Upper lobe of right lung (tissue), 1 donor: ENCODE measurements at regions not wholly inside any gene's neighbourhood (a gene's known extent, or its start where the extent isn't known, plus 50 kb on each side); places are given as distances from the start of the nearest gene placed in this dataset.

Experiments used
- ATAC-seq: fragments of 200-7000 bp; cut with Tn5 transposase; one replicate; pipeline ENCODE4 v1.9.1; 2020; ENCODE audit warnings: mild to moderate bottlenecking, moderate library complexity
- DNase-seq: peaks from one replicate; pipeline ENCODE4 v3.0.0-alpha.2; 2020
- H3K27ac ChIP-seq: fragments of 200-600 bp; one replicate; pipeline ENCODE4 v1.8.0; 2022
- H3K27me3 ChIP-seq: fragments of 200-600 bp; one replicate; pipeline ENCODE4 v1.8.0; 2022; ENCODE audit warnings: mild to moderate bottlenecking
- H3K36me3 ChIP-seq: fragments of 200-600 bp; one replicate; pipeline ENCODE4 v1.8.0; 2022
- H3K4me1 ChIP-seq: fragments of 200-600 bp; one replicate; pipeline ENCODE4 v1.8.0; 2022
- H3K4me3 ChIP-seq: fragments of 200-600 bp; one replicate; pipeline ENCODE4 v1.8.0; 2022; ENCODE audit warnings: mild to moderate bottlenecking
- H3K9me3 ChIP-seq: fragments of 200-600 bp; one replicate; pipeline ENCODE4 v1.8.0; 2022
- CTCF ChIP-seq: fragments of 200-600 bp; IDR thresholded peaks from one replicate; pipeline ENCODE4 v1.8.0; 2022; ENCODE audit warnings: antibody characterized with exemption
- intact Hi-C: fragments of 100-400 bp; cut with DNase I; formaldehyde crosslinking; loops from one replicate; pipeline ENCODE4 v1.11.0; 2022
- donor health status: DM: no; HTN: yes; CAD: no; lungs with severe emphysema.

- Histone ChIP-seq H3K9me3 (no peaks in the 10 kb centered on the region), H3K27me3 (no peaks in the 10 kb centered on the region), H3K4me1 (no peaks in the 10 kb centered on the region), H3K4me3 (no peak overlapping the region), H3K36me3 (no peaks in the 10 kb centered on the region), H3K27ac (no peak overlapping the region)
- intact Hi-C loops = no loop called here
- ATAC-seq = no peak
- TF ChIP-seq CTCF = no peak
- no peak for DNase-seq
Observed at GRCh38 chr9:107886826-107887225, 397.3 kb upstream of the KLF4 start.

GRCh38 chr9:107883496-107884124 is 394.0 kb upstream of the KLF4 start:
- DNase-seq (no peak), ATAC-seq (peak; percentile 82)
- Histone ChIP-seq H3K27me3 (no peaks in the 10 kb centered on the region), H3K4me3 (no peak overlapping the region), H3K36me3 (no peaks in the 10 kb centered on the region), H3K4me1 (no peaks in the 10 kb centered on the region), H3K27ac (no peak overlapping the region), H3K9me3 (no peaks in the 10 kb centered on the region)
- intact Hi-C loops = no loop called here
- TF ChIP-seq CTCF = no peak

- H3K27me3 ChIP-seq = no peaks in the 10 kb centered on the region
- H3K36me3 ChIP-seq = no peaks in the 10 kb centered on the region
- intact Hi-C loops = no loop called here
- no peak for DNase-seq
- H3K4me1 ChIP-seq = no peaks in the 10 kb centered on the region
- H3K4me3 ChIP-seq = no peak overlapping the region
- H3K27ac ChIP-seq = no peak overlapping the region
- no peak for TF ChIP-seq CTCF
- no peaks in the 10 kb centered on the region for H3K9me3 ChIP-seq
- no peak for ATAC-seq
Observed at GRCh38 chr9:107881626-107882300, 392.2 kb upstream of the KLF4 start.

GRCh38 chr9:107878462-107878861 is 388.9 kb upstream of the KLF4 start:
- no peaks in the 10 kb centered on the region for H3K9me3 ChIP-seq
- H3K4me3 ChIP-seq = no peak overlapping the region
- no peak overlapping the region for H3K27ac ChIP-seq
- H3K4me1 ChIP-seq = no peaks in the 10 kb centered on the region
- DNase-seq = no peak
- intact Hi-C loops = no loop called here
- TF ChIP-seq CTCF = no peak
- no peak for ATAC-seq
- H3K27me3 ChIP-seq = no peaks in the 10 kb centered on the region
- H3K36me3 ChIP-seq = no peaks in the 10 kb centered on the region

GRCh38 chr9:107875571-107875980 is 386.0 kb upstream of the KLF4 start:
- H3K36me3 ChIP-seq = no peaks in the 10 kb centered on the region
- no peak overlapping the region for H3K27ac ChIP-seq
- no peaks in the 10 kb centered on the region for H3K9me3 ChIP-seq
- no peak for TF ChIP-seq CTCF
- intact Hi-C loops = no loop called here
- H3K27me3 ChIP-seq = no peaks in the 10 kb centered on the region
- H3K4me1 ChIP-seq = no peaks in the 10 kb centered on the region
- DNase-seq = no peak
- no peak for ATAC-seq
- H3K4me3 ChIP-seq = no peak overlapping the region
